VCaP (cell line): ENCODE measurements at regions not wholly inside any gene's neighbourhood (a gene's known extent, or its start where the extent isn't known, plus 50 kb on each side); places are given as distances from the start of the nearest gene placed in this dataset.

Experiments
- H3K27ac ChIP-seq: fragments of 450-650 bp; 2 replicates; pipeline ENCODE4 v1.5.1; 2017
- CTCF ChIP-seq: fragments of 450-650 bp; conservative IDR thresholded peaks from 2 replicates; pipeline ENCODE4 v1.5.1; 2017; ENCODE audit warnings: mild to moderate bottlenecking, moderate library complexity

GRCh38 chr2:59726228-59727120 lies 827.0 kb downstream of the BCL11A start:
- TF ChIP-seq CTCF: no peak
- no peak overlapping the region for H3K27ac ChIP-seq

- TF ChIP-seq CTCF: no peak
- no peak overlapping the region for H3K27ac ChIP-seq
Measured at GRCh38 chr2:59724746-59725145, 828.7 kb downstream of the BCL11A start.

- no peak overlapping the region for H3K27ac ChIP-seq
- no peak for TF ChIP-seq CTCF
Measured at GRCh38 chr2:59720296-59720866, 833.1 kb downstream of the BCL11A start.

DNA sequence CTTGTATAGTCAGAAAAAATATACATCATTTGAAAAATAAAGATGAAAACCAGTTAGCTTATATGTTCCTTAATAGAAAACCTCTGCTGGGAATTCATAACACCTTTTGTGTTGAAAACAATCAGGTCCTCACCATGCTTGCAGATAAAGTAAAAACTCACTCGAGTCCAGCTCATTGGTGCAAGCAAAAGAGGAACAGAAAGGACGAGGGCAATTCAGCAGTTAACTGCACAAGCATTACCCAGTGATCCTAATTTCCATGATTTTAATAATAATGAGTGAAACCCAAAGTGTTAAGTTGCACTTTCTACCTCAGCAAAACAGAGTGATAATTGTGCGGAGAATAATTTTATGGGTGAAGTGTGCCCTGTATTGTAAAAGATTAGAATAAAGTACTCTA lies 839.9 kb downstream of the BCL11A start:
- H3K27ac ChIP-seq: no peak overlapping the region
- no peak for TF ChIP-seq CTCF

DNA sequence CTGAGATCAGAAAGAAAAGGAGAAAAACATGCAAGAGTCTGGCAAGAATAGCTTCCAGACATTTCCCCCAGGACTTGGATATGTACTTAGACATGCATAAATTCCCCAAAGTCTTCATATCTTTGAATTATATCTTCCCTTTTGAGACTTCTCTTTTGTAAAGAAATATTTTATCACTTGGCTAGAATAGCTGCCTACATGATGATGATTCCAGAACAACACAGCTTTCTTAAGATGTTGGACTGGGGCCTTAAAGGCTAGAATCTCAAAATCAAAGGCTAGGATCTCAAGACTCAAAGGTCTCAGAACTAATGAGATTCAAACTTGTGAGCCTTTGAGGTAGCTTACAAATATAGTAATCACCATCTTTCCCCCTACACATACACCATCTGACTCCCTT lies 842.3 kb downstream of the BCL11A start:
- no peak overlapping the region for H3K27ac ChIP-seq
- TF ChIP-seq CTCF: no peak

DNA sequence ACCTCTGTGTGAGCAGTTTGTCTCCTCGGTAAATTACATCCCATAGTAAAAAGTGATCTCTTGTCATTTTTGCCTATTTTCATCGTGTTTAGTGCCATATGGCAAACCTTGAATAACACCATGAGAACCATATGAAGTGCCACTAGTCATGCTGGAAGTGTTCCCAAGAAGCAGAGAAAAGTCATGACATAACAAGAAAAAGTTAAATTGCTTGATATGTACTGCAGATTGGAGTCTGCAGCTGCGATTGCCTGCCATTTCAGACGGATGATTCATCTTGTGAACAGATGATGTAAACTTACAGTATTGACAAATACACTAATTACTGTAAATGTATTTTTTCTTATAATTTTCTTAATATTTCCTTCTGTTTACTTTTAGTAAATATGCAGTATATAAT lies 846.7 kb downstream of the BCL11A start:
- no peak for TF ChIP-seq CTCF
- no peak overlapping the region for H3K27ac ChIP-seq

- TF ChIP-seq CTCF: no peak
- no peak overlapping the region for H3K27ac ChIP-seq
Measured at GRCh38 chr2:59703796-59704195, 849.7 kb downstream of the BCL11A start.
